Activated naive CD4-positive, alpha-beta T cell treated with anti-CD3 and anti-CD28 coated beads for 36 hours (primary cell): ENCODE measurements at regions not wholly inside any gene's neighbourhood (a gene's known extent, or its start where the extent isn't known, plus 50 kb on each side); places are given as distances from the start of the nearest gene placed in this dataset.
"Not testable (repeated sequence)": the region's sequence is repeated elsewhere in the genome, so short reads cannot be mapped to it uniquely, and the experiment has no call there.

Experiments
- CTCF ChIA-PET: fragments of 350-600 bp; sonication (Branson Sonifier 250); formaldehyde crosslinking; loops from one replicate; lab custom pipeline; 2021; ENCODE audit warnings: antibody characterized with exemption; lab: Charles Lee
- DNase-seq: peaks from one replicate; pipeline ENCODE4 v3.0.0-alpha.2; 2020
- H3K27ac Mint-ChIP-seq: one replicate; pipeline ENCODE4 v1.8.0; 2021; ENCODE audit warnings: mild to moderate bottlenecking, mixed read lengths
- H3K27me3 Mint-ChIP-seq: one replicate; pipeline ENCODE4 v1.8.0; 2021; ENCODE audit warnings: low read depth, mixed read lengths
- H3K36me3 Mint-ChIP-seq: one replicate; pipeline ENCODE4 v1.8.0; 2021; ENCODE audit warnings: low read depth, mixed read lengths
- H3K4me1 Mint-ChIP-seq: one replicate; pipeline ENCODE4 v1.8.0; 2021; ENCODE audit warnings: low read depth, mixed read lengths
- H3K4me3 Mint-ChIP-seq: one replicate; pipeline ENCODE4 v1.8.0; 2021; ENCODE audit warnings: mild to moderate bottlenecking, moderate library complexity, mixed read lengths
- H3K9me3 Mint-ChIP-seq: one replicate; pipeline ENCODE4 v1.8.0; 2021; ENCODE audit warnings: mixed read lengths
- intact Hi-C: fragments of 100-400 bp; cut with micrococcal nuclease; formaldehyde crosslinking; loops from one replicate; pipeline ENCODE4 v1.15.1; 2023

GRCh38 chr6:6486595-6486994, 101.9 kb upstream of the LY86 start:
- H3K27ac Mint-ChIP-seq, result no peak overlapping the region
- peaks cover 6% of the 10 kb centered on the region for H3K27me3 Mint-ChIP-seq
- no peaks in the 10 kb centered on the region for H3K36me3 Mint-ChIP-seq
- no peak for DNase-seq
- no peaks in the 10 kb centered on the region for H3K9me3 Mint-ChIP-seq
- H3K4me3 Mint-ChIP-seq, result no peak overlapping the region
- intact Hi-C loops, result no loop called here
- CTCF ChIA-PET, result no interaction called here
- H3K4me1 Mint-ChIP-seq, result no peaks in the 10 kb centered on the region

- Mint-ChIP-seq H3K27ac (no peak overlapping the region), H3K27me3 (no peaks in the 10 kb centered on the region), H3K4me3 (no peak overlapping the region), H3K36me3 (no peaks in the 10 kb centered on the region), H3K9me3 (no peaks in the 10 kb centered on the region), H3K4me1 (no peaks in the 10 kb centered on the region)
- intact Hi-C loops, result no loop called here
- DNase-seq, result no peak
- CTCF ChIA-PET, result no interaction called here
These were observed 96.8 kb upstream of the LY86 start for GRCh38 chr6:6491761-6492160.

DNA sequence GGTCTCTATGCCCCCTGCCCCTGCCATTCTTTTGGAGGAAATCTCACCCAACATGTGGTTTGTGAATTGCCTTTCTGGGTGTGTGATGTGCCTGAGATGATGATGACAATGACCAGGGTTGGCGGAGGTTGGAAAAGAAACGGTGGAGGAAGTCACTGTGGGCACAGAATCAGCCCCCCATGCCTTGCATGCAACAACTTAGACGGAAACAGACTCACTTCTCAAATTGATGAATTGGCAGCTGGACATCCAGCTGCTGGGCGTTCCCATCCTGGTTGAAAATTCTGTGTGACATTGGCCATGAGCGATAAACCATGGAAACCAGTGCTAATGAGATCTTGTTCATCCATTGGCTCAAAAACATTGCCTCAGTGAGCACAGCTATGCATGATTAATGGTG, 95.8 kb upstream of the LY86 start:
- H3K4me1 Mint-ChIP-seq, result no peaks in the 10 kb centered on the region
- DNase-seq, result no peak
- CTCF ChIA-PET, result no interaction called here

DNA sequence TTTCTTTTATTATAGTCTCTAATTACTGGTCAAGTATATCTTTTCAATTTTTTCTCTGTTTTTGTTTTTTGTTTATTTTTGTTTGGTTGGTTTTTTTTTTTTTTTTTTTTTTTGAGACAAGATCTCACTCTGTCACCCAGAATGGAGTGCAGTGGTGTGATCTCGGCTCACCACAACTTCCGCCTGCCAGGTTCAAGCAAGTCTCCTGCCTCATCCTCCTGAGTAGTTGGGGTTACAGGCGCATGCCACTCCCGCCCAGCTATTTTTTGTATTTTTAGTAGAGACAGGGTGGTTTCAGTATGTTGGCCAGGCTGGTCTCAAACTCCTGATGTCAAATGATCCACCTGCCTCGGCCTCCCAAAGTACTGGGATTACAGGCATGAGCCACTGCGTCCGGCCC, 94.4 kb upstream of the LY86 start:
- not testable (repeated sequence) for H3K4me1 Mint-ChIP-seq, H3K27ac Mint-ChIP-seq, H3K27me3 Mint-ChIP-seq, H3K4me3 Mint-ChIP-seq, H3K9me3 Mint-ChIP-seq, H3K36me3 Mint-ChIP-seq
- CTCF ChIA-PET, result interaction anchor here (0.7 to 1.0 kb wide), 3 partner anchors 9 to 37 kb away, joined by 3 read pairs; no protein-coding TSS in a partner anchor
- intact Hi-C loops, result loop anchor here (1.0 to 2.0 kb wide), 2 partner anchors 53 to 437 kb away; no protein-coding TSS in a partner anchor
- DNase-seq, result peak; percentile 12

More for the DNA sequence above, 95.8 kb upstream of the LY86 start:
- Mint-ChIP-seq H3K36me3 (no peaks in the 10 kb centered on the region), H3K4me3 (no peak overlapping the region), H3K27ac (no peak overlapping the region), H3K9me3 (no peaks in the 10 kb centered on the region), H3K27me3 (no peaks in the 10 kb centered on the region)
- intact Hi-C loops, result no loop called here

DNA sequence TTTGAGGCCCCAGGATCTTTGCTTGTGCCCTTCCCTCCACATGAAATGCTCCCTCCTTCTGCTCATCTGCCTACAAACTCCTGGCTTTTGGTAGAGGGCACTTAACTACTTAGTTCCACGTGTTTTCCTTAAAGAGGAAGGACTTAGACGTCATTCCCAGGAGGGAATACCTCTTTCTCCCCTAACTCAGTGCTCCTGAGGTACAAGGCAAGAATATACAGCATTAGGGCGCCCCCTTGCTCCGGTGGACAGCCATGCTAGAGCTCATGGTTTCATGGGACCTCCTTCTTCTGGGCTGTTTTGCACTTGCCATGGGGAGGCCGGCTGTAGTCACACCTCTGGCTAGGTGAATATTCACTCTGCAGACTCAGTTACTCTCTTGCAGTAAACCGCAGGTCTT, 93.8 kb upstream of the LY86 start:
- H3K4me1 Mint-ChIP-seq, result no peaks in the 10 kb centered on the region
- CTCF ChIA-PET, result interaction anchor here (0.7 to 2.2 kb wide), 4 partner anchors 25 to 439 kb away, joined by 3 to 4 read pairs (median 3); no protein-coding TSS in a partner anchor
- H3K27me3 Mint-ChIP-seq, result no peaks in the 10 kb centered on the region
- no peak overlapping the region for H3K27ac Mint-ChIP-seq
- H3K4me3 Mint-ChIP-seq, result no peak overlapping the region
- intact Hi-C loops, result loop anchor here (1.0 to 2.0 kb wide), 2 partner anchors 52 to 437 kb away; no protein-coding TSS in a partner anchor
- DNase-seq, result peak; percentile 74
- no peaks in the 10 kb centered on the region for H3K36me3 Mint-ChIP-seq
- no peaks in the 10 kb centered on the region for H3K9me3 Mint-ChIP-seq

GRCh38 chr6:6495851-6496250, 92.7 kb upstream of the LY86 start:
- intact Hi-C loops, result loop anchor here (2.0 kb wide), 1 partner anchor 51 kb away; no protein-coding TSS in a partner anchor
- CTCF ChIA-PET, result interaction anchor here (2.2 kb wide), 1 partner anchor 440 kb away, joined by 4 read pairs; no protein-coding TSS in a partner anchor
- H3K9me3 Mint-ChIP-seq, result no peaks in the 10 kb centered on the region
- no peak overlapping the region for H3K27ac Mint-ChIP-seq
- peaks cover 2% of the 10 kb centered on the region for H3K27me3 Mint-ChIP-seq
- no peaks in the 10 kb centered on the region for H3K36me3 Mint-ChIP-seq
- H3K4me1 Mint-ChIP-seq, result no peaks in the 10 kb centered on the region
- no peak overlapping the region for H3K4me3 Mint-ChIP-seq
- no peak for DNase-seq

GRCh38 chr6:6497541-6497940, 91.0 kb upstream of the LY86 start:
- no peak overlapping the region for H3K4me3 Mint-ChIP-seq
- H3K27ac Mint-ChIP-seq, result no peak overlapping the region
- no peaks in the 10 kb centered on the region for H3K4me1 Mint-ChIP-seq
- no peak for DNase-seq
- intact Hi-C loops, result no loop called here
- H3K27me3 Mint-ChIP-seq, result peaks cover 2% of the 10 kb centered on the region
- no peaks in the 10 kb centered on the region for H3K36me3 Mint-ChIP-seq
- CTCF ChIA-PET, result no interaction called here
- H3K9me3 Mint-ChIP-seq, result no peaks in the 10 kb centered on the region

- H3K27me3 Mint-ChIP-seq, result peaks cover 3% of the 10 kb centered on the region
- no peaks in the 10 kb centered on the region for H3K36me3 Mint-ChIP-seq
- intact Hi-C loops, result no loop called here
- DNase-seq, result no peak
- no peak overlapping the region for H3K27ac Mint-ChIP-seq
- H3K4me1 Mint-ChIP-seq, result no peaks in the 10 kb centered on the region
- CTCF ChIA-PET, result no interaction called here
- no peak overlapping the region for H3K4me3 Mint-ChIP-seq
- no peaks in the 10 kb centered on the region for H3K9me3 Mint-ChIP-seq
These were observed 90.5 kb upstream of the LY86 start for GRCh38 chr6:6497976-6498375.

DNA sequence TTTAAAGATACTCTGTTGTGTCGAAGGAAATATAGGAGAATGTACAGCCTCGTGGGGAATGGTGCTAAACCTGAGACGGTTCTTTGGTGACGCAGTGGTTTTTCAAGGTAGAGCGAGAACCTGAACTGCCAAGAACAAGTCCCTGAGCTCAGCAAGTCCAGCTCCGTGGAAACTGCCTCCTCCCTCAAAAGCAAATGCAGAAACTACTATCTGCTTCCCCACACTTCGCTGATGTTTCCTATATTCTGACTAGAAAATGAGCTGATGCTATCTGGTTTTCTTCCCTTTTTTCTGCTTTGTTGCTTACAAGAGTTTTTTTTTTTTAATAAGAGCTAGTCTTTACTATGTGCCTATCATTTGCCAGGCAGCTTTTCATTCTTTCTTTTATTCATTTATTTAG, 85.3 kb upstream of the LY86 start:
- H3K9me3 Mint-ChIP-seq, result no peaks in the 10 kb centered on the region
- intact Hi-C loops, result no loop called here
- CTCF ChIA-PET, result no interaction called here
- no peak for DNase-seq
- no peak overlapping the region for H3K4me3 Mint-ChIP-seq
- H3K4me1 Mint-ChIP-seq, result no peaks in the 10 kb centered on the region
- H3K27me3 Mint-ChIP-seq, result peaks cover 15% of the 10 kb centered on the region
- no peaks in the 10 kb centered on the region for H3K36me3 Mint-ChIP-seq
- no peak overlapping the region for H3K27ac Mint-ChIP-seq

GRCh38 chr6:6505111-6505510, 83.4 kb upstream of the LY86 start:
- H3K9me3 Mint-ChIP-seq, result no peaks in the 10 kb centered on the region
- CTCF ChIA-PET, result no interaction called here
- no peak overlapping the region for H3K27ac Mint-ChIP-seq

GRCh38 chr6:6508643-6509042, 79.9 kb upstream of the LY86 start:
- CTCF ChIA-PET, result no interaction called here
- peaks cover 34% of the 10 kb centered on the region for H3K27me3 Mint-ChIP-seq

More at GRCh38 chr6:6505111-6505510, 83.4 kb upstream of the LY86 start:
- no peaks in the 10 kb centered on the region for H3K36me3 Mint-ChIP-seq
- H3K4me1 Mint-ChIP-seq, result no peaks in the 10 kb centered on the region
- H3K27me3 Mint-ChIP-seq, result peaks cover 19% of the 10 kb centered on the region
- no peak for DNase-seq
- no peak overlapping the region for H3K4me3 Mint-ChIP-seq
- intact Hi-C loops, result no loop called here

GRCh38 chr6:6509284-6509683, 79.2 kb upstream of the LY86 start:
- CTCF ChIA-PET, result no interaction called here
- H3K4me1 Mint-ChIP-seq, result no peaks in the 10 kb centered on the region
- no peak overlapping the region for H3K4me3 Mint-ChIP-seq
- H3K27ac Mint-ChIP-seq, result no peak overlapping the region
- H3K9me3 Mint-ChIP-seq, result no peaks in the 10 kb centered on the region
- DNase-seq, result no peak
- peaks cover 33% of the 10 kb centered on the region for H3K27me3 Mint-ChIP-seq
- H3K36me3 Mint-ChIP-seq, result no peaks in the 10 kb centered on the region
- intact Hi-C loops, result no loop called here

More at GRCh38 chr6:6508643-6509042, 79.9 kb upstream of the LY86 start:
- H3K27ac Mint-ChIP-seq, result no peak overlapping the region
- no peaks in the 10 kb centered on the region for H3K9me3 Mint-ChIP-seq
- H3K4me3 Mint-ChIP-seq, result no peak overlapping the region
- DNase-seq, result no peak
- intact Hi-C loops, result no loop called here
- H3K4me1 Mint-ChIP-seq, result no peaks in the 10 kb centered on the region
- no peaks in the 10 kb centered on the region for H3K36me3 Mint-ChIP-seq

- DNase-seq, result no peak
- H3K4me3 Mint-ChIP-seq, result no peak overlapping the region
These were observed 75.8 kb upstream of the LY86 start for GRCh38 chr6:6512711-6513110.

More at GRCh38 chr6:6512711-6513110, 75.8 kb upstream of the LY86 start:
- no peak overlapping the region for H3K27ac Mint-ChIP-seq
- peaks cover 50% of the 10 kb centered on the region for H3K27me3 Mint-ChIP-seq
- peaks cover 17% of the 10 kb centered on the region for H3K4me1 Mint-ChIP-seq
- no peaks in the 10 kb centered on the region for H3K9me3 Mint-ChIP-seq
- CTCF ChIA-PET, result interaction anchor here (1.6 kb wide), 1 partner anchor 36 kb away, joined by 3 read pairs; no protein-coding TSS in a partner anchor
- intact Hi-C loops, result no loop called here
- no peaks in the 10 kb centered on the region for H3K36me3 Mint-ChIP-seq
